HG03097 (cell line): ENCODE measurements at regions not wholly inside any gene's neighbourhood (a gene's known extent, or its start where the extent isn't known, plus 50 kb on each side); places are given as distances from the start of the nearest gene placed in this dataset.
"Not testable (repeated sequence)": the region's sequence is repeated elsewhere in the genome, so short reads cannot be mapped to it uniquely, and the experiment has no call there.

Experiments used
- ATAC-seq: cut with Tn5 transposase; IDR thresholded peaks from one replicate; pipeline ENCODE4 v1.9.1; 2021; ENCODE audit not compliant: unreplicated experiment, low FRiP score

GRCh38 chr3:175937367-175937766 lies 1078.2 kb downstream of the NAALADL2 start:
- ATAC-seq: not testable (repeated sequence)

- ATAC-seq: no peak
These were observed 1073.5 kb downstream of the NAALADL2 start for GRCh38 chr3:175932586-175932985.

- no peak for ATAC-seq
These were observed 1060.0 kb downstream of the NAALADL2 start for GRCh38 chr3:175919133-175919532.

GRCh38 chr3:175916191-175916934 lies 1057.2 kb downstream of the NAALADL2 start:
- no peak for ATAC-seq

- no peak for ATAC-seq
These were observed 1055.7 kb downstream of the NAALADL2 start for GRCh38 chr3:175914785-175915184.

- no peak for ATAC-seq
These were observed 1054.2 kb downstream of the NAALADL2 start for GRCh38 chr3:175913286-175913685.

- no peak for ATAC-seq
These were observed 1052.8 kb downstream of the NAALADL2 start for GRCh38 chr3:175911937-175912336.

- ATAC-seq: no peak
These were observed 1043.1 kb downstream of the NAALADL2 start for GRCh38 chr3:175902226-175902625.

GRCh38 chr3:175898194-175898593 lies 1039.1 kb downstream of the NAALADL2 start:
- ATAC-seq: no peak

GRCh38 chr3:175896655-175897054 lies 1037.5 kb downstream of the NAALADL2 start:
- no peak for ATAC-seq

- ATAC-seq: no peak
These were observed 1036.6 kb downstream of the NAALADL2 start for GRCh38 chr3:175895731-175896130.

GRCh38 chr3:175893566-175893965 lies 1034.4 kb downstream of the NAALADL2 start:
- ATAC-seq: no peak

- ATAC-seq: no peak
These were observed 1030.9 kb downstream of the NAALADL2 start for GRCh38 chr3:175890066-175890465.

GRCh38 chr3:175885231-175885766 lies 1026.2 kb downstream of the NAALADL2 start:
- no peak for ATAC-seq

GRCh38 chr3:175879417-175879816 lies 1020.3 kb downstream of the NAALADL2 start:
- ATAC-seq: no peak

GRCh38 chr3:175869404-175869803 lies 1010.3 kb downstream of the NAALADL2 start:
- ATAC-seq: no peak

GRCh38 chr3:175868626-175869025 lies 1009.5 kb downstream of the NAALADL2 start:
- no peak for ATAC-seq

- no peak for ATAC-seq
These were observed 1006.6 kb downstream of the NAALADL2 start for GRCh38 chr3:175865724-175866123.

GRCh38 chr3:175861916-175862315 lies 1002.8 kb downstream of the NAALADL2 start:
- ATAC-seq: no peak
